Activated naive CD8-positive, alpha-beta T cell treated with anti-CD3 and anti-CD28 coated beads, Interleukin-2, amount 50 U/mL, for 24 hours (primary cell): ENCODE measurements at regions not wholly inside any gene's neighbourhood (a gene's known extent, or its start where the extent isn't known, plus 50 kb on each side); places are given as distances from the start of the nearest gene placed in this dataset.
"Not testable (repeated sequence)": the region's sequence is repeated elsewhere in the genome, so short reads cannot be mapped to it uniquely, and the experiment has no call there.

Experiments used
- ATAC-seq: fragments of 150-1000 bp; cut with Tn5 transposase; one replicate; pipeline ENCODE4 v1.10.0; 2021
- DNase-seq: peaks from one replicate; pipeline ENCODE4 v3.0.0; 2021
- H3K27ac Mint-ChIP-seq: one replicate; pipeline ENCODE4 v1.8.0; 2021; ENCODE audit warnings: mild to moderate bottlenecking, mixed read lengths
- H3K27me3 Mint-ChIP-seq: one replicate; pipeline ENCODE4 v1.8.0; 2021; ENCODE audit warnings: mixed read lengths
- H3K36me3 Mint-ChIP-seq: one replicate; pipeline ENCODE4 v1.8.0; 2021; ENCODE audit warnings: low read depth, mixed read lengths
- H3K4me1 Mint-ChIP-seq: one replicate; pipeline ENCODE4 v1.8.0; 2021; ENCODE audit warnings: mixed read lengths
- H3K4me3 Mint-ChIP-seq: one replicate; pipeline ENCODE4 v1.8.0; 2021; ENCODE audit warnings: mild to moderate bottlenecking, moderate library complexity, mixed read lengths
- H3K9me3 Mint-ChIP-seq: one replicate; pipeline ENCODE4 v1.8.0; 2021; ENCODE audit warnings: mixed read lengths

DNA sequence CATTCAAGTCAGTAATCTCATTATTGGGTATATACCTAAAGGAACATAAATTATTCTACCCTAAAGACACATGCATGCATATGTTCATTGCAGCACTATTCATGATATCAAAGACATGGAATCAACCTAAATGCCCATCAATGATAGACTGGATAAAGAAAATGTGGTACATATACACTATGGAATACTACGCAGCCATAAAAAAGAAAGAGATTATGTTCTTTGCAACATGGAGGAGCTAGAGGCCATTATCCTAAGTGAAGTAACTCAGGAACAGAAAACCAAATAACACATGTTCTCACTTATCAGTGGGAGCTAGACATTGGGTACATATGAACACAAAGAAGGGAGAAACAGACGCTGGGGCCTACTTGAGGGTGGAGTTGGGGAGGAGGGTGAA is 471.4 kb downstream of the SIPA1L2 start:
- H3K36me3 Mint-ChIP-seq, H3K9me3 Mint-ChIP-seq, H3K27ac Mint-ChIP-seq, H3K4me1 Mint-ChIP-seq, DNase-seq, ATAC-seq, H3K4me3 Mint-ChIP-seq, H3K27me3 Mint-ChIP-seq: not testable (repeated sequence)

DNA sequence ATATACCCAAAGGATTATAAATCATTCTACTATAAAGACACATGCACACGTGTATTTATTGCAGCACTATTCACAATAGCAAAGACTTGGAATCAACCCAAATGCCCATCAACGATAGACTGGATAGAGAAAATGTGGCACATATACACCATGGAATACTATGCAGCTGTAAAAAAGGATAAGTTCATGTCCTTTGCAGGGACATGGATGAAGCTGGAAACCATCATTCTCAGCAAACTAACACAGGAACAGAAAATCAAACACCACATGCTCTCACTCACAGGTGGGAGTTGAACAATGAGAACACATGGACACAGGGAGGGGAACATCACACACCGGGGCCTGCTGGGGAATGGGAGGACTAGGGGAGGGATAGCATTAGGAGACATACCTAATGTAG is 473.9 kb downstream of the SIPA1L2 start:
- H3K4me3 Mint-ChIP-seq, ATAC-seq, H3K36me3 Mint-ChIP-seq: not testable (repeated sequence)

DNA sequence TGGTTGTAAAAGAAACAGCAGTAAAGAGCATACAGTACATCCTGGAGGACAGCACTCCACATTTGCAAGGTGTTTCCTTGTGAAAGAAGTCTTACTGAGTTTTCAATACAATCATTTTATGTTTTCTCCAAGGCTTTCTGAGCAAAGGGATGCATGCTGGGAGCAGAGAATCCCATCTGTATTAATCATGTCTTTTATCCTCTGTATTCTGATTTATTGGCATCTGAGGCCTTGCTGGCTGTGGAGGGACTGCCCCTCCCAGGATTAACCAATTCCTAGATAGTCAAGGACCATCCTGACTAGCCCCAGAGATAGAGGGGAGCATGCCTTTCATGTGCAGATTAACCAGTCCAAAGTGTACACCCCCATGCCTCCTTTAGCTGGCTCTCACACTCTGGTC is 476.3 kb downstream of the SIPA1L2 start:
- DNase-seq (no peak), ATAC-seq (no peak)
- Mint-ChIP-seq H3K27me3 (peaks cover 4% of the 10 kb centered on the region), H3K4me3 (no peak overlapping the region), H3K9me3 (no peaks in the 10 kb centered on the region), H3K4me1 (no peaks in the 10 kb centered on the region), H3K36me3 (no peaks in the 10 kb centered on the region), H3K27ac (no peak overlapping the region)

More for the DNA sequence above, 473.9 kb downstream of the SIPA1L2 start:
- not testable (repeated sequence) for H3K27me3 Mint-ChIP-seq, DNase-seq, H3K4me1 Mint-ChIP-seq, H3K27ac Mint-ChIP-seq, H3K9me3 Mint-ChIP-seq

GRCh38 chr1:232150770-232151548 is 479.0 kb downstream of the SIPA1L2 start:
- DNase-seq, result no peak
- H3K27ac Mint-ChIP-seq, result no peak overlapping the region
- H3K36me3 Mint-ChIP-seq, result no peaks in the 10 kb centered on the region
- H3K9me3 Mint-ChIP-seq, result no peaks in the 10 kb centered on the region
- H3K4me1 Mint-ChIP-seq, result no peaks in the 10 kb centered on the region
- H3K27me3 Mint-ChIP-seq, result peaks cover 8% of the 10 kb centered on the region
- no peak for ATAC-seq
- no peak overlapping the region for H3K4me3 Mint-ChIP-seq

DNA sequence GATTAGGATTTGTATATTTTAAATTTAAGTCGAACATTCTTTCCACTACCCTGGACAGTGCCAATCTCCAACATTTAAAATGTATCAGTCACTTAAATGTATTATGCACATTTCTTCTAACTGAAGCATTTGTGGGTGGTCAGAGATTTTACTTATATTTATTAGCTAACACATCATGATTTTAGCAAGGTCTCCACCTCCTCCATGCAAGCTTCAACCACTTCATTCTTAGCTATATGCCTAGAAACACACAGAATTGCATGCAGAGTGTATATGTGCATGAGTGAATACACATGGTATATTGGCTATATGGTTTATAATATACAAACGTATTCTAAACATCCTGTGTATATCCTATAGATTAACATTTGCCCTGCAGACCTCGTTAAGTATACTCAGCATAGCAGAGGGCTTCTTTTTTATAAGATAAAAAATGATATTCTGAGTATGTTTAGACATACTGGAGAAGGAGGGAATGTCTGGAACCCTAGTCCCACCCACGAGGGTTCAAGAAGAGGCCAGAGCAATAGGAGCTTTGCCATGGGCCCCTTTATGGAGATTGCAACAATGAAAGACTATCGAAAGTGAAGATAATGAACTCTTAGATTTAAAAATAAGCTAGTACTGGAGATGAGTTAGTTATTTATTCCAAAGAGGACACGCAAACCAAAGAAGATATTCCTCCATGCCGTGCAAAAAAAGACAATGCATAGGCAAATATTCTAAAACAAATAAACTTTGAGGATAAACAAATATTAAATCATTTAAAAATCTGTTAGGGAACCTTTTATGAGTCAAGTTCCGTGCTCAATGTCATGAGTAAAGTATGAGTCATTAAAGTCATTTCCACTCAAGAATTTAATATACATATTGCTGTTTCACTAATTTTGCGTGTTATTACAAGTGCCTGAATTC is 480.4 kb downstream of the SIPA1L2 start:
- no peak for ATAC-seq
- H3K27ac Mint-ChIP-seq, result no peak overlapping the region
- no peaks in the 10 kb centered on the region for H3K9me3 Mint-ChIP-seq
- H3K4me1 Mint-ChIP-seq, result no peaks in the 10 kb centered on the region
- peaks cover 8% of the 10 kb centered on the region for H3K27me3 Mint-ChIP-seq
- no peak for DNase-seq
- H3K36me3 Mint-ChIP-seq, result no peaks in the 10 kb centered on the region
- no peak overlapping the region for H3K4me3 Mint-ChIP-seq

DNA sequence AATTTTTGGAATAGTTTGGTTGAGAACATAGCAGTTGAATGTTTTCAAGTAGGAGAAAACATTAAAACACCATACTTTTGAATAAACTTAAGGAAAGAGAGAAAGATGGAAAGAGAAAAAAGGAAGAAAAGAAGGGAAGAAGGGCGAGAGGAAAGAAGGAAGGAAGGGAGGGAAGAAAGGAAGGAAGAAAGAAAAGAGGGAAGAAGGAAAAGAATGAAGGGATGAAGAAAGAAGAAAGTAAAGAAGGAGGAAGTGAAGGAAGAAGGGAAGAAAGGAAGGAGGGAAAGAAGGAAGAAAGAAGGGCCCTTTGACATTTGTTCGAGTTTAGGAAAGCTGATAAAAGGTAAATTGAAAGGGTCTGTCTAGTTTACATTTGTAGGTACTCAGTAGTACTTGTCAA is 482.7 kb downstream of the SIPA1L2 start:
- no peaks in the 10 kb centered on the region for H3K36me3 Mint-ChIP-seq
- peaks cover 8% of the 10 kb centered on the region for H3K27me3 Mint-ChIP-seq
- no peak overlapping the region for H3K27ac Mint-ChIP-seq
- DNase-seq (no peak), ATAC-seq (no peak)
- H3K4me3 Mint-ChIP-seq, result no peak overlapping the region
- no peaks in the 10 kb centered on the region for H3K9me3 Mint-ChIP-seq
- no peaks in the 10 kb centered on the region for H3K4me1 Mint-ChIP-seq

GRCh38 chr1:232146514-232146913 is 483.4 kb downstream of the SIPA1L2 start:
- H3K27ac Mint-ChIP-seq, result no peak overlapping the region
- ATAC-seq, result no peak
- no peak overlapping the region for H3K4me3 Mint-ChIP-seq

GRCh38 chr1:232145768-232146167 is 484.2 kb downstream of the SIPA1L2 start:
- peaks cover 1% of the 10 kb centered on the region for H3K36me3 Mint-ChIP-seq
- no peak overlapping the region for H3K27ac Mint-ChIP-seq
- H3K9me3 Mint-ChIP-seq, result peaks cover 3% of the 10 kb centered on the region
- H3K4me1 Mint-ChIP-seq, result no peaks in the 10 kb centered on the region
- H3K27me3 Mint-ChIP-seq, result peaks cover 4% of the 10 kb centered on the region
- no peak overlapping the region for H3K4me3 Mint-ChIP-seq
- no peak for ATAC-seq
- no peak for DNase-seq

More at GRCh38 chr1:232146514-232146913, 483.4 kb downstream of the SIPA1L2 start:
- Mint-ChIP-seq H3K9me3 (no peaks in the 10 kb centered on the region), H3K4me1 (no peaks in the 10 kb centered on the region), H3K27me3 (peaks cover 8% of the 10 kb centered on the region), H3K36me3 (no peaks in the 10 kb centered on the region)
- DNase-seq, result no peak

DNA sequence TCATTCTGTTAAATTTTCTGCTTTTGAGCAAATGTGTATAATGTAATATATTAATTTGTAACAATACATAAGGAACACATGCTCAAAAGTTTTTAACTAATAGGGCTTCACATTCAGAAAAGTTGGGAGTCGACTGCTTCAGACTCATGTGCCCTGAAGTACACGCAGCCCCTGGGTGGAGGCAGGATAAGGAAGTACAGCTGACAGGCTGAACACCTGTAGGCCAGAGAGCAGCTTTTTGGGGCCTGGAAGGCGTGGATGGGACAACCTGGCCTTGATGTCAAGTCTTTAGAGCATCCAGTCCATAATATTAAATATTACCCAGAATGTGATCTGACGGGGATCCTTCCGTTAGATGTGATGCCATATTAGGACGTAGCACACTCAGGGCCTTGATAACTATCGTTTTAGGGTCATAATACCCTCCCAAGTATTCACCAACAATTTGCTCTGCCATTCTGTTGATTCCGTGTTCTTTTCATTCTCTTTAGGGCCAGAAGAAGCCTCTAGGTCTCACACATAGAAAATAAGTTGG is 485.2 kb downstream of the SIPA1L2 start:
- H3K9me3 Mint-ChIP-seq, result peaks cover 4% of the 10 kb centered on the region
- H3K27me3 Mint-ChIP-seq, result peaks cover 4% of the 10 kb centered on the region
- no peak for ATAC-seq
- no peak for DNase-seq
- no peaks in the 10 kb centered on the region for H3K4me1 Mint-ChIP-seq
- no peak overlapping the region for H3K27ac Mint-ChIP-seq
- H3K4me3 Mint-ChIP-seq, result no peak overlapping the region
- peaks cover 2% of the 10 kb centered on the region for H3K36me3 Mint-ChIP-seq

GRCh38 chr1:232143315-232143886 is 486.5 kb downstream of the SIPA1L2 start:
- ATAC-seq, result no peak
- DNase-seq, result no peak
- Mint-ChIP-seq H3K27ac (no peak overlapping the region), H3K9me3 (peaks cover 4% of the 10 kb centered on the region), H3K27me3 (peaks cover 4% of the 10 kb centered on the region), H3K4me1 (no peaks in the 10 kb centered on the region), H3K4me3 (no peak overlapping the region), H3K36me3 (peaks cover 2% of the 10 kb centered on the region)

GRCh38 chr1:232142403-232143314 is 487.3 kb downstream of the SIPA1L2 start:
- Mint-ChIP-seq H3K4me3 (no peak overlapping the region), H3K27me3 (peaks cover 4% of the 10 kb centered on the region), H3K27ac (no peak overlapping the region), H3K4me1 (no peaks in the 10 kb centered on the region), H3K9me3 (peaks cover 4% of the 10 kb centered on the region), H3K36me3 (peaks cover 2% of the 10 kb centered on the region)
- ATAC-seq (no peak), DNase-seq (no peak)

DNA sequence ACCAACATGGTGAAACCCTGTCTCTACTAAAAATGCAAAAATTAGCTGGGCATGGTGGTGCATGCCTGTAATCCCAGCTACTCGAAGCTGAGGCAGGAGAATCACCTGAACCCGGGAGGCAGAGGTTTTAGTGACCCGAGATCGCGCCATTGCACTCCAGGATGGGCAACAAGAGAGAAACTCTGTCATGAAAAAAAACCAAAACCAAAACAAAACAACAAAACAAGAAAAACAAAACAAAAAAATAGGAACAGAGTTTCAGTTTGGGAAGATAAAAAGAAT is 488.8 kb downstream of the SIPA1L2 start:
- H3K9me3 Mint-ChIP-seq, H3K4me3 Mint-ChIP-seq, H3K4me1 Mint-ChIP-seq: not testable (repeated sequence)

DNA sequence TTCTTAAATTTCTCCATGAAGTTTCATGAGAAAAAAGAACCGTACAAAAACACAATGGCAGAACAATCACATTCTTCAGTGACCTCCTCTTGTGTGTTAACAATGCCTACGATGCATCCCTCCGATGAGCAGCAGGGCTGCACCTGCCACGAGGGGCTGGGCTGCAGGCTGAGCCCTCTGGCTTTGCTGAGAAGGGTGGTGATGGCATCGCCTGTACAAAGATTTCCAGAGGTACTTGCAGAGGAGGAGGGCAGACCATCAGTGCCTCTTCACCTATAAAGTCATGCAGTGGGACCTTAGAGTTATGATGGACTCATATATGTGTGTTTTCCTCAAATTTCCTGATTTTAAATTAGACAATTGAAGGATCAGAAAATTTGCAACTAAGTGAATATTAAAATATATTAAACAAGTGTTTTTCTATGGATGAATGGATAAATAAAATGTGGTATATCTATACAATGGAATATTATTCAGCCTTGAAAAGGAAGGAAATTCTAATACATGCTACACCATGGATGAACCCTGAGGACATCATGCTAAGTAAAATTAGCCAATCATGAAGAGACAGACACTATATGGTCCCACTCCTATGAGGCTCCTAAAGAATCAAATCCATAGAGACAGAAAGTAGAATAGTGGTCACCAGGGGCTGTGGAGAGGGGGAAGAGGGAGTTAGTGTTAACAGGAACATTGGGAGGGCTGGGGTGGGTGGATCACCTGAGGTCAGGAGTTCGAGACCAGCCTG is 489.3 kb downstream of the SIPA1L2 start:
- Mint-ChIP-seq H3K4me1 (no peaks in the 10 kb centered on the region), H3K9me3 (peaks cover 4% of the 10 kb centered on the region), H3K36me3 (peaks cover 2% of the 10 kb centered on the region), H3K4me3 (no peak overlapping the region), H3K27ac (no peak overlapping the region), H3K27me3 (peaks cover 3% of the 10 kb centered on the region)
- no peak for DNase-seq
- no peak for ATAC-seq

More for the DNA sequence above, 488.8 kb downstream of the SIPA1L2 start:
- not testable (repeated sequence) for ATAC-seq, H3K27me3 Mint-ChIP-seq, H3K27ac Mint-ChIP-seq, DNase-seq, H3K36me3 Mint-ChIP-seq
